IMR-90 (cell line): ENCODE measurements at regions not wholly inside any gene's neighbourhood (a gene's known extent, or its start where the extent isn't known, plus 50 kb on each side); places are given as distances from the start of the nearest gene placed in this dataset.
"Not testable (repeated sequence)": the region's sequence is repeated elsewhere in the genome, so short reads cannot be mapped to it uniquely, and the experiment has no call there.

Source experiments
- BHLHE40 ChIP-seq: fragments of 150-350 bp; IDR thresholded peaks from 2 replicates; pipeline ENCODE4 v1.6.1; 2016; ENCODE audit warnings: mild to moderate bottlenecking, low read depth, low read length
- CEBPB ChIP-seq: IDR thresholded peaks from 2 replicates; pipeline ENCODE4 v1.6.1; 2012; ENCODE audit warnings: low read depth, low read length, improper control_type of control experiment
- CTCF ChIP-seq: conservative IDR thresholded peaks from 2 replicates; pipeline ENCODE4 v1.5.1; 2012; ENCODE audit warnings: mild to moderate bottlenecking, low read depth, low read length, improper control_type of control experiment
- MAFK ChIP-seq: IDR thresholded peaks from 2 replicates; pipeline ENCODE4 v1.6.1; 2012; ENCODE audit warnings: low read depth, low read length, improper control_type of control experiment
- MXI1 ChIP-seq: IDR thresholded peaks from 2 replicates; pipeline ENCODE4 v1.6.1; 2012; ENCODE audit warnings: low read depth, mild to moderate bottlenecking, low read length, moderate library complexity, borderline replicate concordance
- POLR2A ChIP-seq: IDR thresholded peaks from 2 replicates; pipeline ENCODE4 v1.6.1; 2012; ENCODE audit warnings: mild to moderate bottlenecking, low read depth, low read length
- RFX5 ChIP-seq: IDR thresholded peaks from 2 replicates; pipeline ENCODE4 v1.8.0; 2012; ENCODE audit warnings: low read depth, mild to moderate bottlenecking, low read length, moderate library complexity

DNA sequence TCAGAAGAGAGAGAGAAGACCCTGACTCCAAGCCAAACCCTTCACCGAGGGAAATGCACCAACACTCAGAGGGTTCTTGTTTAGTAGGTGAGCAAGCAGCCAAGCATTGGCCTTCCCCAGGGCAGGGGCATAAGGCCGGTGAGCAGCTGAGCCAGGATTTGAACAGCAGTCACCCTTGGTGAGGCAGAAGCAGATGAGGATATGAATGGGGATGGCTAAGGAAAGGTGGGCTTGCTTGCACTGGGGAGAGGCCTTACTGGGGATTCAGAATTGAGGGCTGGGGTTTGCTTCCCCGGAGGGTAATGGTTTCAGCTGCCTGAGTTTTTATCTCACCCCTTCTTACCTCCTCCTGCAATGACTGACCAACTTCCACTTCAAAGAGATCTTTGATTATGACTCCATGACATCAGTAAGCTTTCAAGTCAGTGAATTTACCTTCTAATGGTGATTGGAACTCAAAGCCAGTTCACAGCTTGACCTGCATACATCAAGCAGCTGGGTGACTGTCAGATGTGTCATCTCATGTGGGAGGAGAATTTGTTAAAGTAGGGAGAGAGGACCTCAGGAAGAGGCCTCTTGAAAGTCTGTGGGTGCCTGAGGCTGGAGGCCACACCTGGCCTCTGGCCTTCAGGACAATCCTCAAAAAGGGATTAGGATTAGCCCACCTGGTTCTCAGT lies 114.5 kb upstream of the PLGLB2 start:
- TF ChIP-seq CTCF, POLR2A, CEBPB, RFX5, BHLHE40, MAFK, MXI1: not testable (repeated sequence)
